Endodermal cell (in vitro differentiated cells): ENCODE measurements at regions not wholly inside any gene's neighbourhood (a gene's known extent, or its start where the extent isn't known, plus 50 kb on each side); places are given as distances from the start of the nearest gene placed in this dataset.

Experiments used
- DNase-seq: peaks from one replicate; pipeline ENCODE4 v3.0.0-alpha.2; 2017
- H3K27ac ChIP-seq: 2 replicates; pipeline ENCODE4 v1.5.1; 2013; ENCODE audit warnings: mild to moderate bottlenecking, low read depth, low read length, moderate library complexity
- H3K27me3 ChIP-seq: 2 replicates; pipeline ENCODE4 v1.6.1; 2013; ENCODE audit warnings: mild to moderate bottlenecking, low read length, moderate library complexity; ENCODE audit not compliant: insufficient read depth, control insufficient read depth, poor library complexity, severe bottlenecking
- H3K36me3 ChIP-seq: 2 replicates; pipeline ENCODE4 v1.7.0; 2013; ENCODE audit warnings: mild to moderate bottlenecking, low read length, moderate library complexity; ENCODE audit not compliant: control insufficient read depth, insufficient read depth
- H3K4me1 ChIP-seq: one replicate; pipeline ENCODE4 v1.7.0; 2013; ENCODE audit warnings: low read length; ENCODE audit not compliant: control insufficient read depth, insufficient read depth
- H3K4me3 ChIP-seq: 2 replicates; pipeline ENCODE4 v1.5.1; 2013; ENCODE audit warnings: mild to moderate bottlenecking, low read length, moderate library complexity
- H3K9ac ChIP-seq: 2 replicates; pipeline ENCODE4 v1.6.1; 2013; ENCODE audit warnings: mild to moderate bottlenecking, low read length, moderate library complexity; ENCODE audit not compliant: poor library complexity, severe bottlenecking; ENCODE audit errors: extremely low read depth
- H3K9me3 ChIP-seq: 2 replicates; pipeline ENCODE4 v1.6.1; 2013; ENCODE audit warnings: mild to moderate bottlenecking, low read length, moderate library complexity; ENCODE audit not compliant: control insufficient read depth
- H3K27ac Mint-ChIP-seq: 2 replicates; pipeline ENCODE4 v1.8.0; 2020; ENCODE audit warnings: mixed read lengths
- H3K27me3 Mint-ChIP-seq: 2 replicates; pipeline ENCODE4 v1.8.0; 2021; ENCODE audit warnings: mild to moderate bottlenecking, mixed read lengths; ENCODE audit not compliant: insufficient read depth
- H3K36me3 Mint-ChIP-seq: 2 replicates; pipeline ENCODE4 v1.8.0; 2020; ENCODE audit warnings: low read depth, mixed read lengths
- H3K4me1 Mint-ChIP-seq: 2 replicates; pipeline ENCODE4 v1.8.0; 2020; ENCODE audit warnings: mixed read lengths
- H3K4me3 Mint-ChIP-seq: 2 replicates; pipeline ENCODE4 v1.8.0; 2020; ENCODE audit warnings: mild to moderate bottlenecking, moderate library complexity, mixed read lengths
- H3K9me3 Mint-ChIP-seq: 2 replicates; pipeline ENCODE4 v1.8.0; 2020; ENCODE audit warnings: mild to moderate bottlenecking, mixed read lengths
- WGBS, 2 experiments: methylation state at CpG; one replicate each; pipeline versions ENCODE4 v1.1.5 to v1.1.7; 2013; ENCODE audit warnings: missing lambda C conversion rate in 2 of 2, mixed read lengths in 1 of 2; ENCODE audit not compliant: insufficient coverage in 1 of 2, insufficient read length in 1 of 2; 5-methylcytosine and 5-hydroxymethylcytosine counted together
- TF ChIP-seq, protein P1 (sequence below): fragments of 200-600 bp; sonication (generic); conservative IDR thresholded peaks from 2 replicates; pipeline ENCODE4 v1.5.0; 2021; ENCODE audit warnings: antibody characterized with exemption, mild to moderate bottlenecking

DNA sequence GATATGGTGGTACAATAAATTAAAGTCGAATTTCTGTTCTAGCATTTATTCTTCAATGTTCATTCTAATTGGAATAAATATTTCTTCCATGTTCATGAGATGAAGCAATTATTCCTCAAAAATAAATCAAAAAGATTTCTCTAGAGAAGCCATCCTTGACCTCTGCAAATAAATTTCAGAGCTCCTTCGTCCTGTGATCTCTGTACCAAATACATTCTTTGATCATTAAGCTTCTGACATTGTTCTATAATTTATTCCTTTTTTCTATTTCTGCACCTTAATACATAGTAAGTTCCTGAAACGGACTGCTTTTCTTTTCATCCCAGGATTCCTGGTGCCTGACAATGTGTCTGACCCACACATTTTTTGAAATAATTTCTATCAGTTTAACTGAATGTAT lies 1039.3 kb upstream of the TYRP1 start:
- H3K27ac ChIP-seq = no peak overlapping the region
- H3K4me1 ChIP-seq = no peaks in the 10 kb centered on the region
- H3K4me3 Mint-ChIP-seq = no peak overlapping the region
- no peaks in the 10 kb centered on the region for H3K9me3 ChIP-seq
- H3K4me3 ChIP-seq = no peak overlapping the region
- H3K9ac ChIP-seq = no peak overlapping the region
- H3K27ac Mint-ChIP-seq = no peak overlapping the region
- no peak for DNase-seq
- TF ChIP-seq, protein P1, sequence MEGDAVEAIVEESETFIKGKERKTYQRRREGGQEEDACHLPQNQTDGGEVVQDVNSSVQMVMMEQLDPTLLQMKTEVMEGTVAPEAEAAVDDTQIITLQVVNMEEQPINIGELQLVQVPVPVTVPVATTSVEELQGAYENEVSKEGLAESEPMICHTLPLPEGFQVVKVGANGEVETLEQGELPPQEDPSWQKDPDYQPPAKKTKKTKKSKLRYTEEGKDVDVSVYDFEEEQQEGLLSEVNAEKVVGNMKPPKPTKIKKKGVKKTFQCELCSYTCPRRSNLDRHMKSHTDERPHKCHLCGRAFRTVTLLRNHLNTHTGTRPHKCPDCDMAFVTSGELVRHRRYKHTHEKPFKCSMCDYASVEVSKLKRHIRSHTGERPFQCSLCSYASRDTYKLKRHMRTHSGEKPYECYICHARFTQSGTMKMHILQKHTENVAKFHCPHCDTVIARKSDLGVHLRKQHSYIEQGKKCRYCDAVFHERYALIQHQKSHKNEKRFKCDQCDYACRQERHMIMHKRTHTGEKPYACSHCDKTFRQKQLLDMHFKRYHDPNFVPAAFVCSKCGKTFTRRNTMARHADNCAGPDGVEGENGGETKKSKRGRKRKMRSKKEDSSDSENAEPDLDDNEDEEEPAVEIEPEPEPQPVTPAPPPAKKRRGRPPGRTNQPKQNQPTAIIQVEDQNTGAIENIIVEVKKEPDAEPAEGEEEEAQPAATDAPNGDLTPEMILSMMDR = no peak
- H3K4me1 Mint-ChIP-seq = peaks cover 7% of the 10 kb centered on the region
- H3K9me3 Mint-ChIP-seq = no peaks in the 10 kb centered on the region
- H3K36me3 Mint-ChIP-seq = no peaks in the 10 kb centered on the region
- no peaks in the 10 kb centered on the region for H3K27me3 ChIP-seq
- no peaks in the 10 kb centered on the region for H3K36me3 ChIP-seq
- H3K27me3 Mint-ChIP-seq = no peaks in the 10 kb centered on the region
- 85 to 89% methylated on average over 1 to 2 of the region's 3 CpGs for WGBS, 2 experiments

DNA sequence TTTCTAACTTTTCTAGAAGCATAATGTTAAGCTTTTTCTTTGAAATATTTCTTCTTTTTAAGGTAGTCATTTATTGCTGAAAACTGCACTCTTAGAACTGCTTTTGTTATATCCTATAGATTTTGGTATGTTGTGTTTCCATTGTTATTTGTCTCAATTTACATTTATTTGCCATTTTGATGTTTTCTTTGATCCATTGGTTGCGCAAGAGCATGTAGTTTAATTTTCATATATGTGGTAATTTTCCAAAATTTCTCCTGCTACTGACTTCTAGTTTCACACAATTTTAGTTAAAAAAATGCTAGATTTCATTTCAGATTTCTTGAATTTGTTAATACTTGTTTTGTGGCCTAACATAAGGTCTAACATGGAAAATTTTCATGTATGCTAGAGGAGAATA lies 1029.3 kb upstream of the TYRP1 start:
- Histone ChIP-seq H3K27ac (no peak overlapping the region), H3K4me3 (no peak overlapping the region), H3K27me3 (no peaks in the 10 kb centered on the region), H3K9ac (no peak overlapping the region), H3K4me1 (no peaks in the 10 kb centered on the region), H3K9me3 (no peaks in the 10 kb centered on the region), H3K36me3 (no peaks in the 10 kb centered on the region)
- DNase-seq = no peak
- no peaks in the 10 kb centered on the region for H3K36me3 Mint-ChIP-seq
- no peak overlapping the region for H3K27ac Mint-ChIP-seq
- no peak overlapping the region for H3K4me3 Mint-ChIP-seq
- peaks cover 10% of the 10 kb centered on the region for H3K9me3 Mint-ChIP-seq
- no peaks in the 10 kb centered on the region for H3K4me1 Mint-ChIP-seq
- no peaks in the 10 kb centered on the region for H3K27me3 Mint-ChIP-seq
- TF ChIP-seq, protein P1 = no peak
- WGBS, 2 experiments = no CpG with 5 or more reads among the region's 1 CpG

DNA sequence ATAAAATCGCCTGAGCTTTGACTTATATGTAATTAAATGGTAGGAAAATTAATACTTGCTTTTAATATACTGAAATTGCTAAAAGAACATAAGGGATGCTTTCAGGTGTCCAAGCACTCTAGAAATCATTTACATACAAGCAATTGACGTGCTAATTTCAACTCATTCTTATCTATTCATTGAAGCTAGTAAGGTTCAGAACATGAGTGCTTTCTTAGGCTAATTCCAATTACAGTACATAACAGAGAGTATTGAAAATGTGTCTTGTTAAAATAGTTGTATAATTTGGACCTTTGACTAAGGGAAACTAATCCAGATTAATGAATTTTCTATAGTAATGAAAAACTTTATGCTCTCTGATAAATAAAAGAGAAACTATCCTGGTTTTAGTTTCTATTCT lies 1016.4 kb upstream of the TYRP1 start:
- Mint-ChIP-seq H3K27me3 (no peaks in the 10 kb centered on the region), H3K27ac (no peak overlapping the region), H3K9me3 (peaks cover 5% of the 10 kb centered on the region), H3K36me3 (no peaks in the 10 kb centered on the region), H3K4me3 (no peak overlapping the region), H3K4me1 (peaks cover 4% of the 10 kb centered on the region)
- WGBS, 2 experiments = 92 to 100% methylated on average over 1 of the region's 2 CpGs
- TF ChIP-seq, protein P1 = no peak
- Histone ChIP-seq H3K9ac (no peak overlapping the region), H3K27me3 (no peaks in the 10 kb centered on the region), H3K27ac (no peak overlapping the region), H3K4me1 (no peaks in the 10 kb centered on the region), H3K9me3 (peaks cover 10% of the 10 kb centered on the region), H3K4me3 (no peak overlapping the region), H3K36me3 (no peaks in the 10 kb centered on the region)
- no peak for DNase-seq
